ENCODE measurements at regions not wholly inside any gene's neighbourhood (a gene's known extent, or its start where the extent isn't known, plus 50 kb on each side); places are given as distances from the start of the nearest gene placed in this dataset.

- Histone ChIP-seq H3K9me3 (ENCODE audit: control insufficient read depth in 2 of 3, insufficient read depth in 1 of 3, low read length in 3 of 3) (no peaks in the 10 kb centered on the region), H3K4me1 (ENCODE audit: control insufficient read depth in 2 of 3, insufficient read depth in 2 of 3, low read depth in 1 of 3, low read length in 3 of 3) (no peaks in the 10 kb centered on the region), H3K27ac (ENCODE audit: low read depth in 2 of 2, low read length in 2 of 2) (no peak overlapping the region), H3K9ac (ENCODE audit: low read length in 3 of 3) (no peak overlapping the region), H3K4me3 (ENCODE audit: low read length in 3 of 3) (no peak overlapping the region), H3K36me3 (ENCODE audit: control insufficient read depth in 2 of 3, insufficient read depth in 3 of 3, low read length in 3 of 3) (no peaks in the 10 kb centered on the region), H3K27me3 (ENCODE audit: control insufficient read depth, insufficient read depth, low read length) (no peaks in the 10 kb centered on the region)
- FAIRE-seq: no peak
- intact Hi-C loops (cut with DNase I): no loop called here
- TF ChIP-seq, protein P1, sequence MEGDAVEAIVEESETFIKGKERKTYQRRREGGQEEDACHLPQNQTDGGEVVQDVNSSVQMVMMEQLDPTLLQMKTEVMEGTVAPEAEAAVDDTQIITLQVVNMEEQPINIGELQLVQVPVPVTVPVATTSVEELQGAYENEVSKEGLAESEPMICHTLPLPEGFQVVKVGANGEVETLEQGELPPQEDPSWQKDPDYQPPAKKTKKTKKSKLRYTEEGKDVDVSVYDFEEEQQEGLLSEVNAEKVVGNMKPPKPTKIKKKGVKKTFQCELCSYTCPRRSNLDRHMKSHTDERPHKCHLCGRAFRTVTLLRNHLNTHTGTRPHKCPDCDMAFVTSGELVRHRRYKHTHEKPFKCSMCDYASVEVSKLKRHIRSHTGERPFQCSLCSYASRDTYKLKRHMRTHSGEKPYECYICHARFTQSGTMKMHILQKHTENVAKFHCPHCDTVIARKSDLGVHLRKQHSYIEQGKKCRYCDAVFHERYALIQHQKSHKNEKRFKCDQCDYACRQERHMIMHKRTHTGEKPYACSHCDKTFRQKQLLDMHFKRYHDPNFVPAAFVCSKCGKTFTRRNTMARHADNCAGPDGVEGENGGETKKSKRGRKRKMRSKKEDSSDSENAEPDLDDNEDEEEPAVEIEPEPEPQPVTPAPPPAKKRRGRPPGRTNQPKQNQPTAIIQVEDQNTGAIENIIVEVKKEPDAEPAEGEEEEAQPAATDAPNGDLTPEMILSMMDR (IDR thresholded peaks at IDR 0.05; ENCODE audit: borderline replicate concordance, extremely low read depth, insufficient read depth): no peak
- DNase-seq: no peak
Observed at GRCh38 chr4:111628437-111628836, 516.8 kb upstream of the FAM241A start.

GRCh38 chr4:111630705-111631104 is 514.5 kb upstream of the FAM241A start:
- FAIRE-seq (peak; percentile 55), DNase-seq (peak in 2 of 5 donors; percentile 37 to 51)
- H3K36me3 ChIP-seq (ENCODE audit: control insufficient read depth in 2 of 3, insufficient read depth in 3 of 3, low read length in 3 of 3): no peaks in the 10 kb centered on the region
- H3K27me3 ChIP-seq (ENCODE audit: control insufficient read depth, insufficient read depth, low read length): no peaks in the 10 kb centered on the region
- no peak overlapping the region for H3K9ac ChIP-seq (ENCODE audit: low read length in 3 of 3)
- no peaks in the 10 kb centered on the region for H3K9me3 ChIP-seq (ENCODE audit: control insufficient read depth in 2 of 3, insufficient read depth in 1 of 3, low read length in 3 of 3)
- no peak overlapping the region for H3K4me3 ChIP-seq (ENCODE audit: low read length in 3 of 3)
- TF ChIP-seq, protein P1 (IDR thresholded peaks at IDR 0.05; ENCODE audit: borderline replicate concordance, extremely low read depth, insufficient read depth): peak; percentile 8
- no peak overlapping the region for H3K27ac ChIP-seq (ENCODE audit: low read depth in 2 of 2, low read length in 2 of 2)
- intact Hi-C loops (cut with DNase I): no loop called here
- no peaks in the 10 kb centered on the region for H3K4me1 ChIP-seq (ENCODE audit: control insufficient read depth in 2 of 3, insufficient read depth in 2 of 3, low read depth in 1 of 3, low read length in 3 of 3)

DNA sequence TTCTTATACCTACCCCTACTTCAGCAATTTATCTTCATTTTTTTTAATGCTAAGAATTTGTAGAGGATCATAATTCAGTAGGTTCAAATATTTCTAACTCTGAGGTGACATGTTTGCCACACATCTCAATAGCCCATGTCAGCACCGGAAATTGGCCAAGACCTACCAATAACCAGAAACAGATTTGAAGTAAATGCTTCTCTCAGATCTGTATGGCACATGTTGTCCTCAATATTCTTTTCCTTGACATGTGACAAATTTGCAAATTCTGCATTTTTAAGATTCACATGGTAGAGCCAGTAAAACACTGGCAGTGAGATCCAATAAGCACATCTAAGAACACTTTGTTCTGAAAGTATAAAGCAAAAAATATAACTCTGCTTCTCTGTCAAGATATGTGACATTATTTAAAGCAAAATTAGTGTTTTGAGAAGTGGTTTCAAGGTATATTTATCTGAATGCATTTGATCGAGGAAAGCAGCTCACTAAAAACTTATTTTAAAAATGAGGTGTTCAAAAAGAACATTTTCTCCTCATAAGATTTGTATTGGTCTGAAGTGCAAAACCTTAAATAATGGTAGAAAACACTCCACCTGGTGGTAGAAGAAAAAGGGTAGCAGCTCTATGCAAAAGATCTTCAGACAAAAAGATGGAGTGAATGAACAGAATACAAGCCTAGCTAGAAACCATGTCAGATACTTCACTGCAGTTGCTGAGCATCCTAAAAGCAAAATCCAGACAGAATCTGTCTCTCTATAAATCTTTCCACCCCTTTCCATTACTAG is 513.8 kb upstream of the FAM241A start:
- peak in 2 of 5 donors; percentile 42 to 48 for DNase-seq
- Histone ChIP-seq H3K27ac (ENCODE audit: low read depth in 2 of 2, low read length in 2 of 2) (no peak overlapping the region), H3K36me3 (ENCODE audit: control insufficient read depth in 2 of 3, insufficient read depth in 3 of 3, low read length in 3 of 3) (no peaks in the 10 kb centered on the region), H3K4me1 (ENCODE audit: control insufficient read depth in 2 of 3, insufficient read depth in 2 of 3, low read depth in 1 of 3, low read length in 3 of 3) (no peaks in the 10 kb centered on the region), H3K4me3 (ENCODE audit: low read length in 3 of 3) (no peak overlapping the region), H3K9ac (ENCODE audit: low read length in 3 of 3) (no peak overlapping the region), H3K27me3 (ENCODE audit: control insufficient read depth, insufficient read depth, low read length) (no peaks in the 10 kb centered on the region), H3K9me3 (ENCODE audit: control insufficient read depth in 2 of 3, insufficient read depth in 1 of 3, low read length in 3 of 3) (no peaks in the 10 kb centered on the region)
- no peak for FAIRE-seq
- TF ChIP-seq, protein P1 (IDR thresholded peaks at IDR 0.05; ENCODE audit: borderline replicate concordance, extremely low read depth, insufficient read depth): peak; percentile 30
- intact Hi-C loops (cut with DNase I): no loop called here
